Keratinocyte (primary cell): ENCODE measurements at regions not wholly inside any gene's neighbourhood (a gene's known extent, or its start where the extent isn't known, plus 50 kb on each side); places are given as distances from the start of the nearest gene placed in this dataset.
"Not testable (repeated sequence)": the region's sequence is repeated elsewhere in the genome, so short reads cannot be mapped to it uniquely, and the experiment has no call there.

Experiments used
- DNase-seq: peaks from one replicate; pipeline ENCODE4 v3.0.0-alpha.2; 2011; ENCODE audit warnings: low read depth, missing footprints, low spot score
- FAIRE-seq: peaks from 2 replicates; lab custom pipeline; 2011; peaks lifted over from hg19 to GRCh38; lab: Jason Lieb, UNC
- H2AFZ ChIP-seq: 2 replicates; pipeline ENCODE4 v1.6.0; 2012; ENCODE audit warnings: low read length, control low read depth, inconsistent platforms; ENCODE audit not compliant: control insufficient read depth
- H3K27ac ChIP-seq: 2 replicates; pipeline ENCODE4 v1.5.1; 2011; ENCODE audit warnings: low read length; ENCODE audit not compliant: control insufficient read depth, insufficient read depth
- H3K27me3 ChIP-seq: 3 replicates; pipeline ENCODE4 v1.6.0; 2011; ENCODE audit warnings: low read length; ENCODE audit not compliant: control insufficient read depth, insufficient read depth; ENCODE audit errors: extremely low read depth
- H3K36me3 ChIP-seq, 2 experiments: 2 replicates in 1 of 2; 3 replicates in 1 of 2; pipeline ENCODE4 v1.5.1; 2011; ENCODE audit warnings: low read length in 2 of 2, mild to moderate bottlenecking in 1 of 2; ENCODE audit not compliant: control insufficient read depth in 2 of 2, insufficient read depth in 2 of 2; ENCODE audit errors: extremely low read depth in 1 of 2
- H3K4me1 ChIP-seq: 3 replicates; pipeline ENCODE4 v1.5.1; 2011; ENCODE audit warnings: low read length; ENCODE audit not compliant: control insufficient read depth, insufficient read depth; ENCODE audit errors: extremely low read depth
- H3K4me2 ChIP-seq: 3 replicates; pipeline ENCODE4 v1.6.0; 2011; ENCODE audit warnings: low read depth, low read length; ENCODE audit not compliant: control insufficient read depth, insufficient read depth; ENCODE audit errors: extremely low read depth
- H3K4me3 ChIP-seq, 3 experiments: fragments of 200-600 bp in 1 of 3; sonication (generic) in 1 of 3; 2 replicates in 2 of 3; 3 replicates in 1 of 3; pipeline ENCODE4 v1.5.1; 2011 to 2016; ENCODE audit warnings: low read length in 3 of 3, mild to moderate bottlenecking in 3 of 3, control low read depth in 2 of 3, inconsistent platforms in 1 of 3, low read depth in 1 of 3, mixed read lengths in 1 of 3, mixed run types in 1 of 3, moderate library complexity in 1 of 3; ENCODE audit not compliant: control insufficient read depth in 2 of 3, insufficient read depth in 2 of 3; ENCODE audit errors: extremely low read depth in 1 of 3
- H3K79me2 ChIP-seq: 2 replicates; pipeline ENCODE4 v1.6.0; 2012; ENCODE audit warnings: low read length; ENCODE audit not compliant: control insufficient read depth, insufficient read depth
- H3K9ac ChIP-seq: 3 replicates; pipeline ENCODE4 v1.6.0; 2011; ENCODE audit warnings: low read length; ENCODE audit not compliant: control insufficient read depth, insufficient read depth; ENCODE audit errors: extremely low read depth
- H3K9me1 ChIP-seq: 3 replicates; pipeline ENCODE4 v1.6.0; 2011; ENCODE audit warnings: low read length; ENCODE audit not compliant: control insufficient read depth, insufficient read depth; ENCODE audit errors: extremely low read depth
- H3K9me3 ChIP-seq: 2 replicates; pipeline ENCODE4 v1.5.1; 2012; ENCODE audit warnings: low read depth, low read length; ENCODE audit not compliant: control insufficient read depth
- H4K20me1 ChIP-seq: 3 replicates; pipeline ENCODE4 v1.6.0; 2011; ENCODE audit warnings: low read length; ENCODE audit not compliant: control insufficient read depth, insufficient read depth; ENCODE audit errors: extremely low read depth
- dilution Hi-C: fragments of 300-500 bp; cut with MboI; formaldehyde crosslinking; loops from one replicate; pipeline ENCODE4 v1.7.0; 2020; ENCODE audit warnings: low sequenced_read_pairs; ENCODE audit not compliant: extremely low pct_ligation_motif_present

DNA sequence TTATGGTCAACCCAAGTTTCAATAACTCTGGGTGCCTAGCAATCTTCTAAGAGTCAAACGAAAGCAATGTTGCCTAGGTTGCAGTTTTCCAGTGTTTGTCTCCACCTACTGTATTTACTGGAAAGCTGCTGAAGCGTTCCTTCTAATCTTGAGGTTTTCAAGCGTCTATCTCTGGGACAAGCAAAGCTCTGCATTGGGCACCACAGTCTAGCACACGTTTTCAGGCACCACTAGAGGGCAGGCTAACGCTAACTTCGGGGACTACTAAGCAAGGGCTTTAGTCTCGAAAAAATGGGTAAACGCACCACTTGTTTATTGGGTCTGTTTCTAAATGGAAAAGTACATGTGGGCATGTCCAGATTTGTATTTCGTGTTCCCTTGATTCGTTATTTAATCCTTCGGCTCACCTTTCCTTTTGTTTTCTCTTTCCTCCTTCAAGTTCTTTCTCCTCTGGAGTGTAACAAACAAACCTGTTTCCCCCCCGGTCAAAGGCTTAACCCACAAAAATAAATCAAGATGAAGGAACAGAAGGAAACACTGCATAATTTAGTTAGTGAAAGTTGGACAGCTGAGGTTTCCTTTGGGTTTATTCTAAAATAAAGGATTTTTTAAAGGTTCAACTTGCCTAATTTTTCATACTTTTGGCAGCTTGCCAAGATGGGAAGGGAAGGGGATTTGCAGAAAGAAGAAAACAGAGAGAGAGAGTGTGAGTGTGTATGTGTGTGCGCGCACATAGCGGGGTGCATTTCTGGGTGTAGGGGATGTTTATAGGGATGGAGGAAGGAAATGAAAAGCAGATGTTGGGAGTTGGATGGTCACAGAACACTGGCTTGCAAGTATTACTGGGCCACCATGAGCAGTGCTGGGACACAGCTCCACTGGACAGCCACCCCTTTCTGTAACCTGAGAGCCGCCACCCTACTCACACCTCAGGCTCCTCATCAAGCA lies 348.3 kb downstream of the GOLGA6L6 start:
- H2AFZ ChIP-seq, H4K20me1 ChIP-seq, H3K27me3 ChIP-seq, H3K9me3 ChIP-seq, H3K4me1 ChIP-seq, H3K9me1 ChIP-seq, H3K9ac ChIP-seq, H3K79me2 ChIP-seq, FAIRE-seq, DNase-seq, dilution Hi-C loops, H3K27ac ChIP-seq, H3K4me2 ChIP-seq, H3K36me3 ChIP-seq, H3K4me3 ChIP-seq: not testable (repeated sequence)

DNA sequence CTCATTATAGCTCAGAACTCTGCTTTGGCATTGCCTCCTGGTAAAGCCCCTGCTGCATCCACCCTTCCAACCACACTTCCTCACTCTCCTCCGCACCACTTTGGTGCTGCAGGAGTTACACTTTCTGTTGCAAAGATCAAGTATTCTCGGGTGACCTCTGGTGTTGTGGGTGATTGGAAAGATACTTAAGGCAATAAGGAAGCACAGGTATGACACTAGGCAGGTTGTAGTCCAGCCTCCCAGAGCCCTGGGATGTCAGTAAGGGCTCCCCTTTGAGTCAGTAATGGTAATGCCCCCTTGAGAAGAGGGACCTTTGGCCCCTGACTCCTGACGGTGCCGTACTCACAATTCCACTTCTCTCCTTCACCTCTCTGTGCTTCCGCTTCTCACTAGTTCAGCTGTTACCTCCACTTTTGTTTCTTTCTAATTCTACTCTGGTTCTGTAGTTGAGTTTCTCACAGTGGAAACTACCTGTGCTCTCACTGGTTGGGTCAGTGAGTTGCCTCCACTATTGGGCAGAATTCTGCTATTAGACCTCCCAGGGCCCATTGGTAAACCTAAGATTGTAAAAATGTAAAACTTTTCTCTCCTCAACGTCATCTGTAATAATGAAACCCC lies 350.0 kb downstream of the GOLGA6L6 start:
- H3K4me2 ChIP-seq, H2AFZ ChIP-seq, FAIRE-seq, dilution Hi-C loops, H3K4me3 ChIP-seq, H3K9ac ChIP-seq, H3K9me3 ChIP-seq, H4K20me1 ChIP-seq, H3K4me1 ChIP-seq, H3K79me2 ChIP-seq, H3K27me3 ChIP-seq, H3K9me1 ChIP-seq, H3K36me3 ChIP-seq, DNase-seq, H3K27ac ChIP-seq: not testable (repeated sequence)

DNA sequence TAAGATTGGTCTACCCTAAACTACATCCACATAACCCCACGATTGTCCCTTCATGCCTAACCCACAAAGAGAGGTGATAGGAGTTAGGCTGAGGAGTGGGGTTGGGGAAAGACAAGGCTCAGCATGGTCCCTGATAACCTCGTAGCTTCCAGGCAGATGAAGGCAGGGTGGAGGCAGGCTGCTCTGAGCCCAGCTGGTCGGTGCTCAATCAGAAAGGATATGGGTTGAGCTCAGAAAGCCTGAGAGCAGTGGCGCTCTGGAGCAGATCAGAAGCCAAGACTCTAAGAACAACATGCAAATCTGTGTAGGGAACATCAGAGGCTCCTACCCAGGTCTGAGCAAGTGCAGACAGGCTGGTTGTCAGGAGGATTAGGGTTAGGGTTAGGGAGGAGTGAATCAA lies 353.0 kb downstream of the GOLGA6L6 start:
- H3K27ac ChIP-seq, DNase-seq, H3K9me1 ChIP-seq, H4K20me1 ChIP-seq, dilution Hi-C loops, H3K4me1 ChIP-seq, H2AFZ ChIP-seq, FAIRE-seq, H3K9me3 ChIP-seq, H3K36me3 ChIP-seq, H3K4me2 ChIP-seq, H3K9ac ChIP-seq, H3K27me3 ChIP-seq, H3K79me2 ChIP-seq, H3K4me3 ChIP-seq: not testable (repeated sequence)

DNA sequence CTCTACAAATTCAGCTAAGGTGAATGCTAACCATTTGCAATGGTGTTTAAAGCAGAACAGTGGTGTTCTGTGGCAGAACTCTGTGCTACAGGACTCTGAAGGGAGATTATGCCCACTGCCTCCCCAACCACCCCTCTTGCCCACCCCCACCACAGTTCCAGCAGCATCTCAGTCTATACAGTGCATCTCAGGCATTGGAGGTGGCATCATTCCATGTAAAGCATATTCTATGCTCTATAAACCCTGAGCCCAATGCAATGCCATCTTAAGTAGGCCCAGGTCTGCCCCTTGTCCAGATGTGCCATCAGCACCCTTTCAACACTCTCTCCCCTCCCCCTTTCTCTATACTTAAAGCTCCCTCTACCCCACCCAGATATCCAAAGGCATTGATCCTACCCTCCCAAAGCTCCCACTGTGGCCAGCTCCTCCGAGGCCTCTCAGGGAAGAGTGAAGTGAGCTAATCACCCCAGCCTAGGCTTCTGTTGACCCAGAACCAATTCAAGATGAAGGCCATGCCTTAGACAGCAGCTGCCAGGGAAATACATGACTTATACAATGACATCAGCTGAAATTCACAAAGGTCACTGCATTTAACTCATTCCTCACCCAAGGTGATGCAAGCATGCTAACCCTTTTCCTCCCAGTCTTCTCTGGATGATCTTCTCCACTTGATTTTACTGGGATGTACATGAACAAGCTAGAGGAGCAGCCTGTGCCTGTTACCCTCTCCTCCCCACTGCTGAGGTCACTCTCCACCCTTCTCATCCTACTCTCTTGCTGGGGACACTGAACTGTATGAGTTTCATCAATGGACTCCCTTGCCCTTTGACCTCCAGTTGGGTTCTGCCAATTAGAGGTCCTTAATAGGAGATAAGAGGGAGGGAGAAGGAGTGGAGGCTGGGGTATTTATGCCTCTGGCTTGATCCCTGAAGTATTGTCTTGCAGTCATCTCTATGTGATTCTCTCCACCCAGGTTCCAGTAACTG lies 353.9 kb downstream of the GOLGA6L6 start:
- H3K9me3 ChIP-seq, H3K4me1 ChIP-seq, H3K36me3 ChIP-seq, H3K4me2 ChIP-seq, H3K79me2 ChIP-seq, H2AFZ ChIP-seq, H3K27me3 ChIP-seq, H4K20me1 ChIP-seq, DNase-seq, dilution Hi-C loops, H3K9ac ChIP-seq, H3K9me1 ChIP-seq, FAIRE-seq, H3K27ac ChIP-seq, H3K4me3 ChIP-seq: not testable (repeated sequence)
